ENCODE measurements at regions not wholly inside any gene's neighbourhood (a gene's known extent, or its start where the extent isn't known, plus 50 kb on each side); places are given as distances from the start of the nearest gene placed in this dataset.
"Not testable (repeated sequence)": the region's sequence is repeated elsewhere in the genome, so short reads cannot be mapped to it uniquely, and the experiment has no call there.

DNA sequence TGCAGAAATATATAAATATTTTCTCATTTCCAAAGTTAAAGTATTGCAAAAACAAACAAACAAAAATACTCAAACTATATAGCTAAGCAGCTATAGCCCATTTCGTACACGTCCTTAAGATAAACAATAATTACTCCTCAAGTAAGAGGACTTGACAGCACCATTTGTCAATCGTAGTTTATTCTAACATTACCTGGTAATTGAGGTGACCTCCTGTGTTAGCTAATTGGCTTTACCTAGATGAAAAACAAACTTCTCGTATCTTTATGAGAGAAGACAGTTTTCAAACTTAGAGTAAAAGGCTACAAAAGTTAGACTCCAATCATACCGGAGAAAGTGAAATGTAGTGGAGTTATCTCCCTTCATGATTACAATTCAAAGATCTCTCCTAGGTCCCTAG, 1876.1 kb upstream of the PCDH20 start:
- H3K4me3 ChIP-seq (ENCODE audit: low read depth, low read length): no peak overlapping the region
- no peak for TF ChIP-seq CTCF (IDR thresholded peaks at IDR 0.05; ENCODE audit: borderline replicate concordance, insufficient read depth, low read depth, low read length)

GRCh38 chr13:63288576-63288975, 1872.9 kb upstream of the PCDH20 start:
- no peak for TF ChIP-seq CTCF (IDR thresholded peaks at IDR 0.05; ENCODE audit: borderline replicate concordance, insufficient read depth, low read depth, low read length)
- no peak overlapping the region for H3K4me3 ChIP-seq (ENCODE audit: low read depth, low read length)

DNA sequence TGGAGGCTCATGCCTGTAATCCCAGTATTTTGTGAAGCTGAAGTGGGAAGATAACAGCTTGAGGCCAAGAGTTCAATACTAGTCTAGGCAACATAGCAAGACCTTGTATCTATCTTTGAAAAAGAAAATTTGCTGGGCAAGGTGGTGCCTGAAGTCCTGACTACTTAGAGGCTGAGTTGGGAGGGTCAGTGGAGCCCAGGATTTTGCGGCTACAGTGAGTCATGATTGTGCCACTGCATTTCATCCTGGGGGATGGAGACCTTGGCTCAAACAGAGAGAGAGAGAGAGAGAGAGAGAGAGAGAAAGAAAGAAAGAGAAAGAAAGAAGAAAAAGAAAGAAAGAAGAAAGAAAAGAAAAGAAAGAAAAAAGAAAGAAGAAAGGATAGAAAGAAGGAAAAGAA, 1872.3 kb upstream of the PCDH20 start:
- TF ChIP-seq CTCF (IDR thresholded peaks at IDR 0.05; ENCODE audit: borderline replicate concordance, insufficient read depth, low read depth, low read length): no peak
- H3K4me3 ChIP-seq (ENCODE audit: low read depth, low read length): no peak overlapping the region

DNA sequence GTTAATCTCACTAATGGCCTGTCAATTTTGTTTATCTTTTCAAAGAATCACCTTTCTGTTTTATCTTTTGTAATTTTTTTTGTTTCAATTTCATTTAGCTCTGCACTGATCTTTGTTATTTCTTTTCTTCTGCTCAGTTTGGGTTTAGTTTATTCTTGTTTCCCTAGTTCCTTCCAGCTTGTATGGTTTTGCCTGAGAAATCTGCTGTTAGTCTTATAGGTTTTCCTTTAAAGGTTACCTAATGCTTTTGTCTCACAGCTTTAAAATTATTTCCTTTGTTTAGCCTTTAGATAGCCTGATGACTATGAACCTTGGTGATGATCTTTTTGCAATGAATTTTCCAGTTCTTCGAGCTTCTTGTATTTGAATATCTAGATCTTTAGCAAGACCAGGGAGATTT, 1869.8 kb upstream of the PCDH20 start:
- no peak for TF ChIP-seq CTCF (IDR thresholded peaks at IDR 0.05; ENCODE audit: borderline replicate concordance, insufficient read depth, low read depth, low read length)
- no peak overlapping the region for H3K4me3 ChIP-seq (ENCODE audit: low read depth, low read length)

DNA sequence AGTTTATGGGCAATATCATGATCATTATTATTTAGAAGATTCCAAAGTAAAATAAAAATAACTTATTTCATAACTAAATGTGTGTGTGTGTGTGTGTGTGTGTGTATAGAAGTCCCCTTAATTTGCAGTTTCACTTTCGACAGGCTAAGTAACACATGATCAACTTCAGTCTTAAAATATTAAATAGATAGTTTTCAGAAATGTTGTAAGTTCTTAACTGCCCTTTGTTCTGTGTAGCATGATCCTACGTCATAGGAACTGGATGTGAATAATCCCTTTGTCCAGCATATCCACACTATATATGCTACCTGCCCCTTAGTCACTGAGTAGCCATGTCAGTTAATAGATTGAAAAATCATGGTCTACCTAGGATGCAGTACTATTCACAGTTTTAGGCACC, 1863.5 kb upstream of the PCDH20 start:
- no peak overlapping the region for H3K4me3 ChIP-seq (ENCODE audit: low read depth, low read length)
- TF ChIP-seq CTCF (IDR thresholded peaks at IDR 0.05; ENCODE audit: borderline replicate concordance, insufficient read depth, low read depth, low read length): no peak

DNA sequence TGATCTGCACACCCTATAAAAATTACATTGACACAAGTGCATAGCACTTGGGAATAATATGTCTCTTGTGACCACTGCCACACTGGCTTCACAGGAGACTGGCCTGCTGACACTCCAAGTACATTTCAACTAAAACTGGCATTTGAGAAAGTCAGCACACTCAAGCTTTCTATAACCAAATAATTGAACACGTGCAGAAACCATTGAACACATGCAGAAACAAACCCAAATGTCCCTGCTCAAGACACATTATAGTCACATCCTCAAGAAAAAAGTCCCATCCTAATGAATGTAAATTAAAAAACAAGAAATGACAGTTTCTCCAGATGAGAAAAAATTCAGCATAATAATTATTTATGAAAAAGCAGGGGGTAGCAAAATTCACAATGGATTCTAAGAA, 1859.1 kb upstream of the PCDH20 start:
- TF ChIP-seq CTCF (IDR thresholded peaks at IDR 0.05; ENCODE audit: borderline replicate concordance, insufficient read depth, low read depth, low read length): no peak

GRCh38 chr13:63249411-63250187, 1834.0 kb upstream of the PCDH20 start:
- no peak for TF ChIP-seq CTCF (IDR thresholded peaks at IDR 0.05; ENCODE audit: borderline replicate concordance, insufficient read depth, low read depth, low read length)
- no peak overlapping the region for H3K4me3 ChIP-seq (ENCODE audit: low read depth, low read length)

More for the DNA sequence above, 1859.1 kb upstream of the PCDH20 start:
- H3K4me3 ChIP-seq (ENCODE audit: low read depth, low read length): no peak overlapping the region

- not testable (repeated sequence) for H3K4me3 ChIP-seq (ENCODE audit: low read depth, low read length)
Measured at GRCh38 chr13:63236667-63237396, 1821.2 kb upstream of the PCDH20 start.

- H3K4me3 ChIP-seq (ENCODE audit: low read depth, low read length): not testable (repeated sequence)
Measured at GRCh38 chr13:63218596-63218995, 1802.9 kb upstream of the PCDH20 start.
